BLaER1 (cell line): ENCODE measurements at regions not wholly inside any gene's neighbourhood (a gene's known extent, or its start where the extent isn't known, plus 50 kb on each side); places are given as distances from the start of the nearest gene placed in this dataset.

Experiments used
- H3K27ac ChIP-seq: shearing (Covaris generic); formaldehyde crosslinking; 2 replicates; pipeline ENCODE4 v1.8.1; 2022
- H3K27me3 ChIP-seq: shearing (Covaris generic); formaldehyde crosslinking; 2 replicates; pipeline ENCODE4 v1.8.1; 2022
- H3K36me3 ChIP-seq: shearing (Covaris generic); formaldehyde crosslinking; 2 replicates; pipeline ENCODE4 v1.8.1; 2022
- H3K4me1 ChIP-seq: shearing (Covaris generic); formaldehyde crosslinking; 2 replicates; pipeline ENCODE4 v1.8.1; 2022
- H3K4me2 ChIP-seq: shearing (Covaris generic); formaldehyde crosslinking; 2 replicates; pipeline ENCODE4 v1.8.1; 2022
- H3K4me3 ChIP-seq: shearing (Covaris generic); formaldehyde crosslinking; 2 replicates; pipeline ENCODE4 v1.8.1; 2022
- H3K9ac ChIP-seq: shearing (Covaris generic); formaldehyde crosslinking; 2 replicates; pipeline ENCODE4 v1.8.1; 2022
- H3K9me3 ChIP-seq: shearing (Covaris generic); formaldehyde crosslinking; 2 replicates; pipeline ENCODE4 v1.8.1; 2022
- H4K20me1 ChIP-seq: shearing (Covaris generic); formaldehyde crosslinking; 2 replicates; pipeline ENCODE4 v1.8.1; 2022
- Cebpa-rat ChIP-seq: shearing (Covaris generic); IDR thresholded peaks from 2 replicates; pipeline ENCODE4 v1.8.1; 2022

GRCh38 chr2:122001441-122001874 is 246.0 kb downstream of the TSN start:
- H3K9ac ChIP-seq, result peak overlapping the region; percentile 54; the same call in 1 of the 2 replicates
- peak overlapping the region; percentile 84 for H3K4me2 ChIP-seq
- peaks cover 57% of the 10 kb centered on the region for H3K4me1 ChIP-seq
- no peaks in the 10 kb centered on the region for H4K20me1 ChIP-seq
- no peaks in the 10 kb centered on the region for H3K36me3 ChIP-seq
- H3K9me3 ChIP-seq, result no peaks in the 10 kb centered on the region
- H3K4me3 ChIP-seq, result no peak overlapping the region
- peak overlapping the region; percentile 78 for H3K27ac ChIP-seq
- H3K27me3 ChIP-seq, result no peaks in the 10 kb centered on the region
- no peak for TF ChIP-seq Cebpa-rat

DNA sequence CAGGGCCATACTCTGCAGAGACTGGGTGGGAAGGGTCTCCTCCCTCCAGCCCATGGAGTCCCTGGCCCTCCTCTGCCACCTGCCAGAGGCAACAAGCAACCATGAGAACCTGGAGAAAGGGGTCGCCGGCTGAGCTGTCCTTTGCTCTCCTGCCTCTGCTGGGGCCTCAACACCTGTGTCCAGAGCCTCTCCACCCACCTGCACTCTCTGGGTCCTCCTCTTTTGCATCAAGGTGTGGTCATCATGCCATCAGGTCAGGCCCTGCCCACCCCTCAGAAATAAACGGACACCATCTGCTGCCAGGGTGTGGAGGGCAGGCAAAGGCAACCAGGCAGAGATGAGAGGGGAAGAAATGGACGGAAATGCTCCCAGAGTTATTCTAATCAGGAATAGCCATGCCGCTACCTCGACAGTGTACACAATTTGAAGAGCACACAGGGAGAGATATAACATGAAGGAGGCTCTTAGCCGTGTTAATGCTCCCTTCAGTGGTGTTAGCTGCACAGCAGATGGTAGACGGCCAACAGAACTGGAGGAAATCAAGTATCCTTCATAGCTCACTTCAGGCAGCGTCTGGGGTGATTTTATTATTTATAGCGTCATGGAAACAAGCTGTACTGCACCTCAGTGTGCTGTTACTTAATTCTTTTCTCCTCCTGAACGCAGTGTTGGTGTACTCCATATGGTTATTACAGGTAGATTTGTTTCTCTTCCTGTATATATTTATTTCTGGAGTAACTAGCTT is 247.9 kb downstream of the TSN start:
- Histone ChIP-seq H3K4me2 (peak overlapping the region; percentile 84; the same call in 1 of the 2 replicates), H3K27me3 (no peaks in the 10 kb centered on the region), H3K4me1 (peaks cover 75% of the 10 kb centered on the region), H3K9ac (no peak overlapping the region), H3K27ac (peak overlapping the region; percentile 44), H3K9me3 (no peaks in the 10 kb centered on the region), H3K4me3 (no peak overlapping the region), H3K36me3 (no peaks in the 10 kb centered on the region), H4K20me1 (no peaks in the 10 kb centered on the region)
- TF ChIP-seq Cebpa-rat, result no peak

DNA sequence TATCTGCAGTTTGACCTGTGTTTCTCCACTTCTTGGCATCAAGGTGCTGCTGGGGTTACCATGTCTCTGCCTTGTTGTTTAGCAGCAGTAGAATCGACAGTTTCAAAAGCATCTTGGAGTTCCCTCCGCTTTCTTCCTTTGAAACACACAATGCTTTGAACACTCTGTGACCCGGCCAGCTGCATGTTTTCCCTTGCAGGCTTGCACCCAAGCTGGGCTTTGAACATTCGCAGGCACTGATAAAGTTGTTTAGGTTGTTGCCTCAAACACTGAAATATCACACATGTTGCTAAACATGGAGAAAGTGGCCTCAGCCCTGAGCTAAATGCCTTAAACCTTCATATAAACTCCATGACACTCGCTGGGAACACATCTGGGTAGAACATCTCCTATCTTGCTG is 251.7 kb downstream of the TSN start:
- Histone ChIP-seq H3K4me3 (no peak overlapping the region), H3K4me2 (peak overlapping the region; percentile 88), H3K4me1 (peaks cover 75% of the 10 kb centered on the region), H3K9ac (no peak overlapping the region), H4K20me1 (no peaks in the 10 kb centered on the region), H3K27me3 (no peaks in the 10 kb centered on the region), H3K36me3 (no peaks in the 10 kb centered on the region), H3K27ac (peak overlapping the region; percentile 39), H3K9me3 (no peaks in the 10 kb centered on the region)
- TF ChIP-seq Cebpa-rat, result no peak

DNA sequence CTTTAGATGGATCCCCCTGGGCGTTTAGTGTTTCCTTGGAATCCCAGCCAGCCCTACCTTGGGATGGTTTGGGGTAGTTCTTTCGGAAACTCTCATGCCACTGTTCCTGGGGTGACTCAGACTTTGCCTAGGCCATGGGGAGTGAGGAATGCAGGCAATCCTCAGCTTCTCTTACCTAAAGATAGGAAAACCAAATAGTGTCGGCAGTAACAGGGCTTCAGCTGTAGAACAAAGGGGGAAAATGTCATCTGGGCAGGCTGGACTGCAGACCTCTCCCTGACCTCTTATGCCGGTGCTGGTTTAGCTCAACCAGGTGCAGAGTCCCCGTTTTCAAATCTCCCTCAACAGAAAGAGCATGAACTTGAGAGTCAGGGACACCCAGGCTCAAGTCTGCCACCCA is 252.1 kb downstream of the TSN start:
- H4K20me1 ChIP-seq, result no peaks in the 10 kb centered on the region
- no peaks in the 10 kb centered on the region for H3K27me3 ChIP-seq
- no peaks in the 10 kb centered on the region for H3K36me3 ChIP-seq
- H3K4me2 ChIP-seq, result peak overlapping the region; percentile 88
- H3K4me3 ChIP-seq, result no peak overlapping the region
- TF ChIP-seq Cebpa-rat, result no peak
- H3K27ac ChIP-seq, result peak overlapping the region; percentile 39
- no peak overlapping the region for H3K9ac ChIP-seq
- H3K9me3 ChIP-seq, result no peaks in the 10 kb centered on the region; the same call in 1 of the 2 replicates
- peaks cover 74% of the 10 kb centered on the region for H3K4me1 ChIP-seq

DNA sequence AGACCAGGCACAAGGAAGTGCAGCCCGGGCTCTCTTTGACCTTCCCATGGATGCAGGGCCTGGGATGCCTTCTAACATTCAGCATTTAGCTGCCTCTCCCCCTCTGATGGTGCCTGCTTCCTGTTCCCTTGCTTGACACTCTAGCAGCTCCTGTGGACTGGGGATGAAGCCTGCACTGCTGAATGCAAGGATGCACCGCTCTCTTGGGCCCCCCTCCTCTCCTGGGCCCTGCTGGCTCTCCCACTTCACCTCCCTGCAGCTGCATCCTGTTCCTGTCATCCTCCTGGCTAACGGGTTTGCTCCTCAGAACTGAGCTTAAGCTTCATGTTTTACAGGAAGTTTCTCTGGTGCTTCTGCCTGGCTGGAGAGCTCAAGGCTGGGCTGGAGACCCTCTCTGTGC is 254.1 kb downstream of the TSN start:
- H3K4me3 ChIP-seq, result 0 out of 2 replicates have a peak overlapping the region, but pooled peaks have one; percentile 0
- H3K36me3 ChIP-seq, result no peaks in the 10 kb centered on the region
- peak overlapping the region; percentile 88 for H3K4me2 ChIP-seq
- peaks cover 63% of the 10 kb centered on the region for H3K4me1 ChIP-seq
- peak overlapping the region; percentile 64 for H3K9ac ChIP-seq
- H4K20me1 ChIP-seq, result no peaks in the 10 kb centered on the region
- TF ChIP-seq Cebpa-rat, result no peak
- H3K27ac ChIP-seq, result peak overlapping the region; percentile 86
- H3K27me3 ChIP-seq, result no peaks in the 10 kb centered on the region
- no peaks in the 10 kb centered on the region; the same call in 1 of the 2 replicates for H3K9me3 ChIP-seq

GRCh38 chr2:122011493-122012270 is 256.2 kb downstream of the TSN start:
- no peaks in the 10 kb centered on the region for H4K20me1 ChIP-seq
- peaks cover 58% of the 10 kb centered on the region for H3K4me1 ChIP-seq

DNA sequence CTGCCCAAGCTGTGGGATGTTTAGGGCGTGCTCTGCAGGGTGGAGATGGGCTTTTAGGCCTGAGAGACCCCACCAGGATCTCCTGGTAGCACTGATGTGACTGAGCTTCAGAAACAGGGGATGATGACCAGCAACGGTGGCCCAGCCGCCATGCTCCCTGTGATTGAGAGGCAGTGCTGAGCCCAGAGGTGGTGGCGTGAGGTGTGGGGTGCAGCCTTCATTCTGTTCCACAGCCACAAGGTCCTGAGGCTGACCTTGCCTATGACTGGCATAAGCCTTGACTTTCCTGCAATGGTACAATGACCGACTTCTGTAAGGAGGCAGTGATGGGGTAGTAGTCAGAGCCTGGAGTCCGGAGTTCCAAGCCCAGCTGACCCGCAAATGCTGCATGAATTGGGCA is 263.3 kb downstream of the TSN start:
- no peak overlapping the region for H3K4me3 ChIP-seq
- TF ChIP-seq Cebpa-rat, result no peak
- no peaks in the 10 kb centered on the region for H3K36me3 ChIP-seq
- no peak overlapping the region for H3K4me2 ChIP-seq
- peaks cover 23% of the 10 kb centered on the region for H3K4me1 ChIP-seq
- no peak overlapping the region for H3K27ac ChIP-seq
- no peaks in the 10 kb centered on the region for H4K20me1 ChIP-seq
- H3K9ac ChIP-seq, result no peak overlapping the region
- no peaks in the 10 kb centered on the region; the same call in 1 of the 2 replicates for H3K9me3 ChIP-seq
- no peaks in the 10 kb centered on the region for H3K27me3 ChIP-seq

More at GRCh38 chr2:122011493-122012270, 256.2 kb downstream of the TSN start:
- Histone ChIP-seq H3K9me3 (no peaks in the 10 kb centered on the region; the same call in 1 of the 2 replicates), H3K4me2 (peak overlapping the region; percentile 88), H3K27ac (peak overlapping the region; percentile 86), H3K9ac (peak overlapping the region; percentile 64; the same call in 1 of the 2 replicates), H3K36me3 (no peaks in the 10 kb centered on the region), H3K4me3 (no peak overlapping the region), H3K27me3 (no peaks in the 10 kb centered on the region)
- no peak for TF ChIP-seq Cebpa-rat

GRCh38 chr2:122019724-122020123 is 264.3 kb downstream of the TSN start:
- Histone ChIP-seq H3K4me1 (peaks cover 24% of the 10 kb centered on the region), H3K4me2 (peak overlapping the region; percentile 35), H3K9ac (no peak overlapping the region), H3K4me3 (no peak overlapping the region), H4K20me1 (no peaks in the 10 kb centered on the region), H3K27me3 (no peaks in the 10 kb centered on the region), H3K9me3 (no peaks in the 10 kb centered on the region; the same call in 1 of the 2 replicates), H3K36me3 (no peaks in the 10 kb centered on the region), H3K27ac (no peak overlapping the region)
- TF ChIP-seq Cebpa-rat, result no peak

DNA sequence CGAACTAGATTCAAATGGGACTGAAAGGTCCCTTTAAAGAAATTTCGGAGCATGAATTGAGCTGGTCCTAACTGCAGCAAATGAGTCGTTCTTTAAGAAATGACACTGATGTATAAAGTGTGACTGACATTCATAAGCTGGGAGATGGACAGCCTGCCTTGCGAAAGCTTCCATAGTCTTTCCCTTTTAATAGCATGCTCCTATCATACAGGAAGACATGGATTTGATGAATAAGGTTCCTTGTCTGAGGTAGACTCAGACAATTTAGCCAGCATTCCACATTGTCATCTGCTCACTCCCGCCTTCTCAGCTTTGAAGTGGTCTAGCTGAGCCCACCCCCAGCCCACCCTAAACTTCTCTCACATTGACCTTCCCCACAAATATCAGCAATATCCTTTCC is 264.9 kb downstream of the TSN start:
- no peak for TF ChIP-seq Cebpa-rat
- Histone ChIP-seq H3K4me1 (peaks cover 24% of the 10 kb centered on the region), H3K36me3 (no peaks in the 10 kb centered on the region), H3K4me3 (no peak overlapping the region), H3K27me3 (no peaks in the 10 kb centered on the region), H3K9me3 (no peaks in the 10 kb centered on the region; the same call in 1 of the 2 replicates), H3K9ac (no peak overlapping the region), H3K27ac (no peak overlapping the region), H3K4me2 (peak overlapping the region; percentile 35; the same call in 1 of the 2 replicates), H4K20me1 (no peaks in the 10 kb centered on the region)

DNA sequence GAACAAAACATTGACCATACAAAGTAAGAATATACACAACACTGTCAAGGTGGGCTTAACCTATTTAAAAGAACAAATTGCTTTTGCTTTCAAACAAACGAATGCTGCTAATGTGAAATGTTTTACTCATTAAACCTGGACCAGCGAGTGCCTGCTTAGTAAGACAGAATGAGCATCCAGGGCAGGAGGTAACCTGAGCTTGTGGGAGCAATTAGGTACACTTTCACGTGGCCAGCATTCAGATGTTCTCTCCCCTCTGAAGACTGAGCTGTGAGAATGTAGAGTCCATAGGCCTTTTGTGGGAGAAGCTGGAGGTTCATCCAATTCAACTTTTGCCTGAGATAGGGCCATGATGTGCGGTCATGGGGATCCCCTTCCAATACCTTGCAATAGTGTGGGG is 266.5 kb downstream of the TSN start:
- Histone ChIP-seq H3K36me3 (no peaks in the 10 kb centered on the region), H3K9me3 (no peaks in the 10 kb centered on the region; the same call in 1 of the 2 replicates), H3K9ac (no peak overlapping the region), H3K4me3 (no peak overlapping the region), H3K27ac (no peak overlapping the region), H3K27me3 (no peaks in the 10 kb centered on the region), H3K4me1 (peaks cover 24% of the 10 kb centered on the region), H4K20me1 (no peaks in the 10 kb centered on the region), H3K4me2 (no peak overlapping the region)
- no peak for TF ChIP-seq Cebpa-rat
